B cell (primary cell): ENCODE measurements at regions not wholly inside any gene's neighbourhood (a gene's known extent, or its start where the extent isn't known, plus 50 kb on each side); places are given as distances from the start of the nearest gene placed in this dataset.

Experiments
- ATAC-seq: fragments of 200-7000 bp; cut with Tn5 transposase; one replicate; pipeline ENCODE4 v1.10.0; 2021; ENCODE audit warnings: low read depth, mild to moderate bottlenecking, moderate number of reproducible peaks, moderate library complexity
- CTCF ChIA-PET: fragments of 350-600 bp; sonication (Branson Sonifier 250); formaldehyde crosslinking; loops from one replicate; lab custom pipeline; 2021; ENCODE audit warnings: antibody characterized with exemption, inconsistent platforms; lab: Charles Lee
- POLR2A ChIA-PET: fragments of 350-600 bp; sonication (Branson Sonifier 250); formaldehyde crosslinking; loops from one replicate; lab custom pipeline; 2021; ENCODE audit warnings: antibody characterized with exemption; lab: Charles Lee
- DNase-seq: peaks from one replicate; pipeline ENCODE4 v3.0.0; 2013
- H2AFZ ChIP-seq: 2 replicates; pipeline ENCODE4 v1.6.1; 2012; ENCODE audit warnings: mild to moderate bottlenecking, low read depth, low read length; ENCODE audit not compliant: insufficient read depth, poor library complexity, severe bottlenecking
- H3K27ac ChIP-seq, 2 donors: 1 replicate in 1 of 2; 2 replicates in 1 of 2; pipeline ENCODE4 v1.5.1; 2012 to 2013; ENCODE audit warnings: low read length in 2 of 2, mild to moderate bottlenecking in 2 of 2, moderate library complexity in 1 of 2
- H3K27me3 ChIP-seq, 4 experiments: fragments of 200-600 bp in 1 of 4; sonication (generic) in 1 of 4; replicated peaks in 1 of 4; 1 replicate in 2 of 4; 2 replicates in 2 of 4; pipeline versions ENCODE4 v1.6.1 to v1.7.0; 2013 to 2016; ENCODE audit warnings: low read length in 3 of 4, mild to moderate bottlenecking in 2 of 4, mixed read lengths in 1 of 4, moderate library complexity in 1 of 4; ENCODE audit not compliant: insufficient read depth in 4 of 4, control insufficient read depth in 3 of 4; ENCODE audit errors: control extremely low read depth in 1 of 4
- H3K36me3 ChIP-seq, 2 experiments: replicated peaks in 1 of 2; 1 replicate in 1 of 2; 2 replicates in 1 of 2; pipeline versions ENCODE4 v1.6.1 to v1.7.1; 2013; ENCODE audit warnings: low read length in 1 of 2; ENCODE audit not compliant: insufficient read depth in 2 of 2, control insufficient read depth in 1 of 2; ENCODE audit errors: control extremely low read depth in 1 of 2, extremely low read depth in 1 of 2
- H3K4me1 ChIP-seq, 2 donors: fragments of 200-600 bp in 1 of 2; sonication (generic) in 1 of 2; 1 replicate in 1 of 2; 2 replicates in 1 of 2; pipeline versions ENCODE4 v1.5.1 to v1.6.1; 2013 to 2017; ENCODE audit warnings: low read length in 2 of 2; ENCODE audit not compliant: control insufficient read depth in 2 of 2, insufficient read depth in 2 of 2
- H3K4me2 ChIP-seq: replicated peaks from 2 replicates; pipeline ENCODE3; 2012; ENCODE audit warnings: mild to moderate bottlenecking, low read depth, low read length; ENCODE audit not compliant: poor library complexity, severe bottlenecking
- H3K4me3 ChIP-seq, 5 experiments: fragments of 200-600 bp in 1 of 5; sonication (generic) in 1 of 5; 1 replicate in 3 of 5; 2 replicates in 2 of 5; pipeline versions ENCODE4 v1.5.1 to v1.7.0; 2011 to 2016; ENCODE audit warnings: low read length in 4 of 5, mild to moderate bottlenecking in 4 of 5, low read depth in 2 of 5, control low read depth in 1 of 5, moderate library complexity in 1 of 5; ENCODE audit not compliant: insufficient read depth in 1 of 5; ENCODE audit errors: control extremely low read depth in 1 of 5, extremely low read depth in 1 of 5
- H3K79me2 ChIP-seq: fragments of 200-600 bp; sonication (generic); one replicate; pipeline ENCODE4 v1.6.0; 2016; ENCODE audit warnings: low read length; ENCODE audit not compliant: control insufficient read depth, insufficient read depth
- H3K9ac ChIP-seq: fragments of 200-600 bp; sonication (generic); 2 replicates; pipeline ENCODE4 v1.6.1; 2017; ENCODE audit warnings: mild to moderate bottlenecking, low read length, moderate library complexity
- H3K9me3 ChIP-seq, 3 donors: one replicate each; pipeline versions ENCODE4 v1.6.1 to v1.7.1; 2013; ENCODE audit warnings: low read length in 2 of 3; ENCODE audit not compliant: control insufficient read depth in 2 of 3, insufficient read depth in 1 of 3; ENCODE audit errors: control extremely low read depth in 1 of 3
- H4K20me1 ChIP-seq: 2 replicates; pipeline ENCODE4 v1.6.0; 2012; ENCODE audit warnings: mild to moderate bottlenecking, low read length; ENCODE audit not compliant: insufficient read depth, control insufficient read depth, poor library complexity, severe bottlenecking
- H3K27ac Mint-ChIP-seq: one replicate; pipeline ENCODE4 v1.8.0; 2021; ENCODE audit warnings: mixed read lengths
- H3K27me3 Mint-ChIP-seq: one replicate; pipeline ENCODE4 v1.8.0; 2021; ENCODE audit warnings: mixed read lengths
- H3K4me1 Mint-ChIP-seq: one replicate; pipeline ENCODE4 v1.8.0; 2021; ENCODE audit warnings: mixed read lengths
- H3K4me3 Mint-ChIP-seq: one replicate; pipeline ENCODE4 v1.8.0; 2021; ENCODE audit warnings: mixed read lengths
- H3K9me3 Mint-ChIP-seq: one replicate; pipeline ENCODE4 v1.8.0; 2022; ENCODE audit warnings: mixed read lengths; ENCODE audit not compliant: insufficient read depth
- CTCF ChIP-seq: fragments of 200-600 bp; IDR thresholded peaks from one replicate; pipeline ENCODE4 v1.8.0; 2022; ENCODE audit warnings: antibody characterized with exemption, mild to moderate bottlenecking
- EZH2 ChIP-seq: IDR thresholded peaks from 2 replicates; pipeline ENCODE4 v1.6.1; 2012; ENCODE audit warnings: borderline replicate concordance, low read depth, mild to moderate bottlenecking, moderate library complexity, low read length; ENCODE audit not compliant: insufficient read depth, poor library complexity, severe bottlenecking
- WGBS: methylation state at CpG from one replicate; pipeline ENCODE4 v1.1.5; 2013; ENCODE audit warnings: missing lambda C conversion rate; ENCODE audit not compliant: insufficient coverage; 5-methylcytosine and 5-hydroxymethylcytosine counted together
- intact Hi-C: fragments of 100-400 bp; cut with micrococcal nuclease; formaldehyde crosslinking; loops from one replicate; pipeline ENCODE4 v1.10.0; 2022

- intact Hi-C loops: no loop called here
- TF ChIP-seq EZH2: no peak
- TF ChIP-seq CTCF: no peak
- 72% methylated on average over 3 of the region's 5 CpGs for WGBS
These were observed 189.4 kb downstream of the CCT6B start for GRCh38 chr17:34771891-34772290.

GRCh38 chr17:34770586-34770985 is 190.7 kb downstream of the CCT6B start:
- no peak overlapping the region for H3K4me3 Mint-ChIP-seq
- intact Hi-C loops: no loop called here

More at GRCh38 chr17:34771891-34772290, 189.4 kb downstream of the CCT6B start:
- Mint-ChIP-seq H3K4me3 (no peak overlapping the region), H3K27ac (no peak overlapping the region), H3K9me3 (no peaks in the 10 kb centered on the region), H3K27me3 (peaks cover 48% of the 10 kb centered on the region), H3K4me1 (no peaks in the 10 kb centered on the region)
- H2AFZ ChIP-seq: no peak overlapping the region
- no peaks in the 10 kb centered on the region for H4K20me1 ChIP-seq
- POLR2A ChIA-PET: no interaction called here
- H3K4me1 ChIP-seq: no peaks in the 10 kb centered on the region
- H3K79me2 ChIP-seq: no peaks in the 10 kb centered on the region
- H3K27ac ChIP-seq: no peak overlapping the region
- peaks cover 0 to 9% (median 0%) of the 10 kb centered on the region in 4 experiments for H3K27me3 ChIP-seq
- CTCF ChIA-PET: no interaction called here
- no peak overlapping the region for H3K4me3 ChIP-seq
- no peak overlapping the region for H3K4me2 ChIP-seq
- H3K9ac ChIP-seq: no peak overlapping the region
- H3K36me3 ChIP-seq: no peaks in the 10 kb centered on the region
- no peak for ATAC-seq
- no peaks in the 10 kb centered on the region for H3K9me3 ChIP-seq
- DNase-seq: no peak

More at GRCh38 chr17:34770586-34770985, 190.7 kb downstream of the CCT6B start:
- POLR2A ChIA-PET: no interaction called here
- Histone ChIP-seq H3K4me3 (no peak overlapping the region), H3K9me3 (no peaks in the 10 kb centered on the region), H3K27ac (no peak overlapping the region), H3K27me3 (peaks cover 0 to 9% (median 0%) of the 10 kb centered on the region in 4 experiments), H3K4me1 (no peaks in the 10 kb centered on the region), H3K79me2 (no peaks in the 10 kb centered on the region), H4K20me1 (no peaks in the 10 kb centered on the region), H3K36me3 (no peaks in the 10 kb centered on the region), H3K4me2 (no peak overlapping the region), H3K9ac (no peak overlapping the region), H2AFZ (no peak overlapping the region)
- no CpG with 5 or more reads among the region's 3 CpGs for WGBS
- DNase-seq: no peak
- CTCF ChIA-PET: no interaction called here
- H3K27ac Mint-ChIP-seq: no peak overlapping the region
- TF ChIP-seq CTCF: no peak
- TF ChIP-seq EZH2: no peak
- H3K27me3 Mint-ChIP-seq: peaks cover 42% of the 10 kb centered on the region
- H3K4me1 Mint-ChIP-seq: no peaks in the 10 kb centered on the region
- no peak for ATAC-seq
- H3K9me3 Mint-ChIP-seq: no peaks in the 10 kb centered on the region
